Gastrocnemius medialis (tissue), 4 donors: ENCODE measurements at regions not wholly inside any gene's neighbourhood (a gene's known extent, or its start where the extent isn't known, plus 50 kb on each side); places are given as distances from the start of the nearest gene placed in this dataset.

Source experiments
- ATAC-seq, 2 donors: fragments of 150-250 bp; one replicate each; pipeline ENCODE4 v1.9.1; 2016
- DNase-seq, 2 donors: peaks; one replicate each; pipeline ENCODE4 v3.0.0-alpha.2; 2019
- H3K27ac ChIP-seq, 4 donors: fragments of 200-600 bp; sonication (generic); 1 replicate in 1 of 4; 2 replicates in 3 of 4; pipeline ENCODE4 v1.5.1; 2016 to 2018; ENCODE audit warnings: mild to moderate bottlenecking in 2 of 4, moderate library complexity in 1 of 4
- H3K27me3 ChIP-seq, 3 donors: fragments of 200-600 bp; sonication (generic) in 2 of 3; 1 replicate in 1 of 3; 2 replicates in 2 of 3; pipeline versions ENCODE4 v1.5.1 to v1.6.0; 2016 to 2019; ENCODE audit warnings: mild to moderate bottlenecking in 1 of 3, moderate library complexity in 1 of 3
- H3K36me3 ChIP-seq, 2 donors: fragments of 200-600 bp; sonication (generic) in 1 of 2; one replicate each; pipeline ENCODE4 v1.5.1; 2017 to 2018
- H3K4me1 ChIP-seq, 2 donors: fragments of 200-600 bp; sonication (generic) in 1 of 2; one replicate each; pipeline ENCODE4 v1.5.1; 2016 to 2017; ENCODE audit warnings: mild to moderate bottlenecking in 2 of 2
- H3K4me3 ChIP-seq, 4 donors: fragments of 200-600 bp; sonication (generic) in 3 of 4; 1 replicate in 1 of 4; 2 replicates in 3 of 4; pipeline ENCODE4 v1.5.1; 2016 to 2019; ENCODE audit warnings: mild to moderate bottlenecking in 2 of 4
- H3K9me3 ChIP-seq, 3 donors: fragments of 200-600 bp; sonication (generic) in 2 of 3; 1 replicate in 1 of 3; 2 replicates in 2 of 3; pipeline ENCODE4 v1.5.1; 2016 to 2019
- CTCF ChIP-seq, 5 experiments: fragments of 450-650 bp in 3 of 5; fragments of 200-600 bp in 2 of 5; sonication (generic) in 2 of 5; IDR thresholded peaks in 4 of 5; conservative IDR thresholded peaks in 1 of 5; 1 replicate in 4 of 5; 2 replicates in 1 of 5; pipeline ENCODE4 v1.5.1; 2016 to 2019; ENCODE audit warnings: antibody characterized with exemption in 5 of 5, mild to moderate bottlenecking in 3 of 5, moderate library complexity in 3 of 5
- POLR2A ChIP-seq, 2 donors: fragments of 450-650 bp; IDR thresholded peaks; one replicate each; pipeline ENCODE4 v1.6.1; 2017; ENCODE audit warnings: antibody characterized with exemption in 2 of 2, mild to moderate bottlenecking in 2 of 2, moderate library complexity in 2 of 2
- in situ Hi-C, 4 donors: fragments of 200-750 bp; cut with MboI; loops; one replicate each; pipeline versions ENCODE4 v1.15.0 to v1.8.0; 2017; ENCODE audit warnings: low sequenced_read_pairs in 4 of 4
- intact Hi-C: fragments of 100-400 bp; cut with DNase I; formaldehyde crosslinking; loops from one replicate; pipeline ENCODE4 v1.15.1; 2023; ENCODE audit warnings: low total_unique reads

- no peak overlapping the region for H3K27ac ChIP-seq
- ATAC-seq (no peak), DNase-seq (no peak)
- H3K9me3 ChIP-seq: no peaks in the 10 kb centered on the region
- intact Hi-C loops (no loop called here), in situ Hi-C loops (no loop called here)
- no peak for TF ChIP-seq POLR2A (IDR thresholded peaks at IDR 0.05)
- TF ChIP-seq CTCF (IDR thresholded peaks at IDR 0.05 in 4 of 5, conservative IDR thresholded peaks at IDR 0.05 in 1 of 5): no peak
- H3K27me3 ChIP-seq: no peaks in the 10 kb centered on the region
- no peaks in the 10 kb centered on the region for H3K4me1 ChIP-seq
- H3K36me3 ChIP-seq: no peaks in the 10 kb centered on the region
- no peak overlapping the region for H3K4me3 ChIP-seq
These were observed 144.1 kb upstream of the SEL1L start for GRCh38 chr14:81677736-81678135.

- no peaks in the 10 kb centered on the region for H3K9me3 ChIP-seq
- intact Hi-C loops (no loop called here), in situ Hi-C loops (no loop called here)
- no peaks in the 10 kb centered on the region for H3K27me3 ChIP-seq
- H3K4me3 ChIP-seq: no peak overlapping the region
- ATAC-seq: no peak
- no peaks in the 10 kb centered on the region for H3K36me3 ChIP-seq
- no peak overlapping the region for H3K27ac ChIP-seq
- no peak for TF ChIP-seq CTCF (IDR thresholded peaks at IDR 0.05 in 4 of 5, conservative IDR thresholded peaks at IDR 0.05 in 1 of 5)
- no peak for TF ChIP-seq POLR2A (IDR thresholded peaks at IDR 0.05)
- H3K4me1 ChIP-seq: no peaks in the 10 kb centered on the region
- DNase-seq: no peak
These were observed 145.6 kb upstream of the SEL1L start for GRCh38 chr14:81679226-81679625.

- no peaks in the 10 kb centered on the region for H3K9me3 ChIP-seq
- no peaks in the 10 kb centered on the region for H3K27me3 ChIP-seq
- DNase-seq (no peak), ATAC-seq (no peak)
- no peak overlapping the region for H3K4me3 ChIP-seq
- in situ Hi-C loops (no loop called here), intact Hi-C loops (no loop called here)
- H3K4me1 ChIP-seq: no peaks in the 10 kb centered on the region
- no peaks in the 10 kb centered on the region for H3K36me3 ChIP-seq
- no peak for TF ChIP-seq CTCF (IDR thresholded peaks at IDR 0.05 in 4 of 5, conservative IDR thresholded peaks at IDR 0.05 in 1 of 5)
- no peak for TF ChIP-seq POLR2A (IDR thresholded peaks at IDR 0.05)
- no peak overlapping the region for H3K27ac ChIP-seq
These were observed 147.9 kb upstream of the SEL1L start for GRCh38 chr14:81681541-81681940.

GRCh38 chr14:81682134-81682533 is 148.5 kb upstream of the SEL1L start:
- intact Hi-C loops: no loop called here
- in situ Hi-C loops: no loop called here
- TF ChIP-seq POLR2A (IDR thresholded peaks at IDR 0.05) (no peak), CTCF (IDR thresholded peaks at IDR 0.05 in 4 of 5, conservative IDR thresholded peaks at IDR 0.05 in 1 of 5) (no peak)

GRCh38 chr14:81682701-81683100 is 149.0 kb upstream of the SEL1L start:
- intact Hi-C loops (no loop called here), in situ Hi-C loops (no loop called here)
- no peaks in the 10 kb centered on the region for H3K27me3 ChIP-seq
- ATAC-seq: no peak
- H3K9me3 ChIP-seq: no peaks in the 10 kb centered on the region
- H3K27ac ChIP-seq: no peak overlapping the region
- TF ChIP-seq CTCF (IDR thresholded peaks at IDR 0.05 in 4 of 5, conservative IDR thresholded peaks at IDR 0.05 in 1 of 5) (no peak), POLR2A (IDR thresholded peaks at IDR 0.05) (no peak)
- no peak overlapping the region for H3K4me3 ChIP-seq
- no peak for DNase-seq
- H3K36me3 ChIP-seq: no peaks in the 10 kb centered on the region
- H3K4me1 ChIP-seq: no peaks in the 10 kb centered on the region

More at GRCh38 chr14:81682134-81682533, 148.5 kb upstream of the SEL1L start:
- H3K9me3 ChIP-seq: no peaks in the 10 kb centered on the region
- H3K27ac ChIP-seq: no peak overlapping the region
- H3K27me3 ChIP-seq: no peaks in the 10 kb centered on the region
- no peaks in the 10 kb centered on the region for H3K36me3 ChIP-seq
- DNase-seq (no peak), ATAC-seq (no peak)
- H3K4me1 ChIP-seq: no peaks in the 10 kb centered on the region
- H3K4me3 ChIP-seq: no peak overlapping the region
